IMR-90 (cell line): ENCODE measurements at regions not wholly inside any gene's neighbourhood (a gene's known extent, or its start where the extent isn't known, plus 50 kb on each side); places are given as distances from the start of the nearest gene placed in this dataset.

Experiments used
- ATAC-seq: fragments of 200-7000 bp; cut with Tn5 transposase; 2 replicates; pipeline ENCODE4 v1.9.1; 2020; ENCODE audit warnings: low read depth, mild to moderate bottlenecking, moderate library complexity
- BruUV-seq: library from RNA; stranded (reverse); fragments of 400-500 nt; replicated peaks from 2 replicates; lab custom pipeline; 2021; lab: Mats Ljungman, UMichigan
- CTCF ChIA-PET: fragments of 300-600 bp; formaldehyde crosslinking; extraction: SDS; loops from one replicate; lab custom pipeline; 2021; ENCODE audit warnings: antibody characterized with exemption; lab: Yijun Ruan, JAX
- POLR2A ChIA-PET: fragments of 300-600 bp; sonication (Branson Sonifier 250); formaldehyde crosslinking; loops from one replicate; lab custom pipeline; 2022; ENCODE audit warnings: antibody characterized with exemption; ENCODE audit not compliant: unreplicated experiment; lab: Charles Lee
- DNase-seq: peaks from one replicate; pipeline ENCODE4 v3.0.0; 2013
- H2AFZ ChIP-seq: replicated peaks from 2 replicates; pipeline ENCODE3; 2013; ENCODE audit warnings: low read length, mild to moderate bottlenecking; ENCODE audit not compliant: poor library complexity
- H2AK5ac ChIP-seq: 2 replicates; pipeline ENCODE4 v1.6.1; 2013; ENCODE audit warnings: low read depth, low read length, inconsistent platforms
- H2AK9ac ChIP-seq: replicated peaks from 2 replicates; pipeline ENCODE3; 2013; ENCODE audit warnings: mild to moderate bottlenecking, low read depth, low read length, moderate library complexity; ENCODE audit not compliant: poor library complexity
- H2BK120ac ChIP-seq: 2 replicates; pipeline ENCODE4 v1.6.1; 2013; ENCODE audit warnings: low read depth, low read length, inconsistent platforms
- H2BK15ac ChIP-seq: 3 replicates; pipeline ENCODE4 v1.6.1; 2013; ENCODE audit warnings: low read depth, low read length, inconsistent platforms
- H2BK20ac ChIP-seq: 2 replicates; pipeline ENCODE4 v1.6.1; 2013; ENCODE audit warnings: low read depth, mild to moderate bottlenecking, inconsistent platforms, low read length, moderate library complexity
- H2BK5ac ChIP-seq: 2 replicates; pipeline ENCODE4 v1.6.1; 2013; ENCODE audit warnings: mild to moderate bottlenecking, low read depth, low read length, inconsistent platforms; ENCODE audit not compliant: poor library complexity, severe bottlenecking
- H3K14ac ChIP-seq: replicated peaks from 2 replicates; pipeline ENCODE4 v1.6.1; 2013; ENCODE audit warnings: low read depth, low read length, inconsistent platforms
- H3K18ac ChIP-seq: 2 replicates; pipeline ENCODE4 v1.6.1; 2013; ENCODE audit warnings: low read depth, low read length, control low read depth
- H3K23ac ChIP-seq: 2 replicates; pipeline ENCODE4 v1.6.1; 2013; ENCODE audit warnings: low read depth, low read length, inconsistent platforms
- H3K27ac ChIP-seq: 2 replicates; pipeline ENCODE4 v1.5.1; 2013; ENCODE audit warnings: mild to moderate bottlenecking, control low read depth, low read length; ENCODE audit not compliant: insufficient read depth
- H3K27me3 ChIP-seq: 2 replicates; pipeline ENCODE4 v1.6.1; 2013; ENCODE audit warnings: low read length; ENCODE audit not compliant: control insufficient read depth, insufficient read depth
- H3K36me3 ChIP-seq: 2 replicates; pipeline ENCODE4 v1.6.1; 2013; ENCODE audit warnings: low read length, mixed read lengths; ENCODE audit not compliant: control insufficient read depth, insufficient read depth
- H3K4ac ChIP-seq: 2 replicates; pipeline ENCODE4 v1.6.1; 2013; ENCODE audit warnings: low read depth, low read length, inconsistent platforms
- H3K4me1 ChIP-seq: 2 replicates; pipeline ENCODE4 v1.6.1; 2013; ENCODE audit warnings: low read length, mixed read lengths; ENCODE audit not compliant: control insufficient read depth, insufficient read depth
- H3K4me2 ChIP-seq: 2 replicates; pipeline ENCODE4 v1.6.1; 2013; ENCODE audit warnings: low read depth, mild to moderate bottlenecking, control low read depth, low read length, moderate library complexity
- H3K4me3 ChIP-seq: 2 replicates; pipeline ENCODE4 v1.5.1; 2013; ENCODE audit warnings: low read depth, mild to moderate bottlenecking, control low read depth, low read length, moderate library complexity; ENCODE audit not compliant: insufficient read depth
- H3K56ac ChIP-seq: 2 replicates; pipeline ENCODE4 v1.6.1; 2013; ENCODE audit warnings: low read length, inconsistent platforms; ENCODE audit not compliant: insufficient read depth; ENCODE audit errors: extremely low read depth
- H3K79me1 ChIP-seq, 2 experiments: 2 replicates each; pipeline ENCODE4 v1.6.1; 2013; ENCODE audit warnings: low read length in 2 of 2, inconsistent platforms in 1 of 2, low read depth in 1 of 2
- H3K9ac ChIP-seq: 2 replicates; pipeline ENCODE4 v1.6.1; 2013; ENCODE audit warnings: low read depth, low read length, control low read depth
- H3K9me1 ChIP-seq: 2 replicates; pipeline ENCODE4 v1.6.1; 2013; ENCODE audit warnings: low read length, inconsistent platforms; ENCODE audit not compliant: insufficient read depth
- H3K9me3 ChIP-seq: 2 replicates; pipeline ENCODE4 v1.6.1; 2013; ENCODE audit warnings: low read length; ENCODE audit not compliant: control insufficient read depth, insufficient read depth
- H4K20me1 ChIP-seq: 2 replicates; pipeline ENCODE4 v1.6.1; 2013; ENCODE audit warnings: low read length, inconsistent platforms; ENCODE audit not compliant: insufficient read depth
- H4K5ac ChIP-seq: 2 replicates; pipeline ENCODE4 v1.6.1; 2013; ENCODE audit warnings: mild to moderate bottlenecking, low read depth, low read length, control low read depth
- H4K8ac ChIP-seq, 2 experiments: 2 replicates each; pipeline ENCODE4 v1.6.1; 2013; ENCODE audit warnings: low read depth in 2 of 2, low read length in 2 of 2, control low read depth in 1 of 2, inconsistent platforms in 1 of 2
- H4K91ac ChIP-seq: 2 replicates; pipeline ENCODE4 v1.6.1; 2013; ENCODE audit warnings: low read depth, low read length, inconsistent platforms; ENCODE audit not compliant: insufficient read depth
- BHLHE40 ChIP-seq: fragments of 150-350 bp; IDR thresholded peaks from 2 replicates; pipeline ENCODE4 v1.6.1; 2016; ENCODE audit warnings: mild to moderate bottlenecking, low read depth, low read length
- CEBPB ChIP-seq: IDR thresholded peaks from 2 replicates; pipeline ENCODE4 v1.6.1; 2012; ENCODE audit warnings: low read depth, low read length, improper control_type of control experiment
- CHD1 ChIP-seq: IDR thresholded peaks from 2 replicates; pipeline ENCODE4 v1.6.1; 2012; ENCODE audit warnings: low read depth, low read length, improper control_type of control experiment
- CTCF ChIP-seq: conservative IDR thresholded peaks from 2 replicates; pipeline ENCODE4 v1.5.1; 2012; ENCODE audit warnings: mild to moderate bottlenecking, low read depth, low read length, improper control_type of control experiment
- ELK1 ChIP-seq: fragments of 150-350 bp; IDR thresholded peaks from 2 replicates; pipeline ENCODE4 v1.6.1; 2016; ENCODE audit warnings: low read depth, mild to moderate bottlenecking, low read length, moderate library complexity, borderline replicate concordance
- FOS ChIP-seq: fragments of 150-350 bp; IDR thresholded peaks from 2 replicates; pipeline ENCODE4 v1.6.1; 2016; ENCODE audit warnings: low read depth, low read length
- MAFK ChIP-seq: IDR thresholded peaks from 2 replicates; pipeline ENCODE4 v1.6.1; 2012; ENCODE audit warnings: low read depth, low read length, improper control_type of control experiment
- MAZ ChIP-seq: IDR thresholded peaks from 2 replicates; pipeline ENCODE4 v1.6.1; 2012; ENCODE audit warnings: low read depth, mild to moderate bottlenecking, low read length, improper control_type of control experiment, moderate library complexity, borderline replicate concordance
- MXI1 ChIP-seq: IDR thresholded peaks from 2 replicates; pipeline ENCODE4 v1.6.1; 2012; ENCODE audit warnings: low read depth, mild to moderate bottlenecking, low read length, moderate library complexity, borderline replicate concordance
- NFE2L2 ChIP-seq: fragments of 150-350 bp; IDR thresholded peaks from 2 replicates; pipeline ENCODE4 v1.6.1; 2016; ENCODE audit warnings: low read depth, mild to moderate bottlenecking, low read length
- POLR2A ChIP-seq: IDR thresholded peaks from 2 replicates; pipeline ENCODE4 v1.6.1; 2012; ENCODE audit warnings: mild to moderate bottlenecking, low read depth, low read length
- RAD21 ChIP-seq: IDR thresholded peaks from 2 replicates; pipeline ENCODE4 v1.6.1; 2012; ENCODE audit warnings: low read length, improper control_type of control experiment
- RCOR1 ChIP-seq: IDR thresholded peaks from 2 replicates; pipeline ENCODE4 v1.6.1; 2012; ENCODE audit warnings: mild to moderate bottlenecking, low read length, improper control_type of control experiment; ENCODE audit not compliant: insufficient replicate concordance
- RFX5 ChIP-seq: IDR thresholded peaks from 2 replicates; pipeline ENCODE4 v1.8.0; 2012; ENCODE audit warnings: low read depth, mild to moderate bottlenecking, low read length, moderate library complexity
- SMC3 ChIP-seq: fragments of 150-350 bp; IDR thresholded peaks from 2 replicates; pipeline ENCODE4 v1.6.1; 2016; ENCODE audit warnings: low read depth, mild to moderate bottlenecking, antibody characterized with exemption, low read length, moderate library complexity
- USF2 ChIP-seq: fragments of 150-350 bp; IDR thresholded peaks from 2 replicates; pipeline ENCODE4 v1.6.1; 2017; ENCODE audit warnings: mild to moderate bottlenecking, antibody characterized with exemption, low read length, low read depth
- WGBS, 2 experiments: methylation state at CpG; one replicate each; pipeline versions ENCODE4 v1.1.5 to v1.1.7; 2013; ENCODE audit warnings: missing lambda C conversion rate in 2 of 2; ENCODE audit not compliant: insufficient read length in 1 of 2; ENCODE audit errors: extremely low coverage in 2 of 2; 5-methylcytosine and 5-hydroxymethylcytosine counted together
- dilution Hi-C: fragments of 300-500 bp; cut with HindIII; formaldehyde crosslinking; loops from one replicate; pipeline ENCODE4 v1.14.3; 2018; ENCODE audit warnings: low sequenced_read_pairs; ENCODE audit not compliant: unreplicated experiment
- in situ Hi-C: fragments of 300-500 bp; cut with MboI; formaldehyde crosslinking; loops from 3 replicates; pipeline ENCODE4 v1.14.3; 2019; ENCODE audit warnings: low sequenced_read_pairs, inconsistent platforms, mixed read lengths
- intact Hi-C: fragments of 100-400 bp; cut with micrococcal nuclease; formaldehyde crosslinking; loops from 2 replicates; pipeline ENCODE4 v1.10.0; 2022

- no peak for TF ChIP-seq NFE2L2
- no peak for TF ChIP-seq MAFK
- TF ChIP-seq POLR2A: no peak
- no peak for TF ChIP-seq BHLHE40
- TF ChIP-seq RAD21: no peak
- no peak for TF ChIP-seq ELK1
- no peak for TF ChIP-seq SMC3
- no peak for TF ChIP-seq CTCF
- no peak for TF ChIP-seq CHD1
- no peak for TF ChIP-seq USF2
- TF ChIP-seq RFX5: no peak
- no peak for TF ChIP-seq CEBPB
- no peak for TF ChIP-seq RCOR1
- no peak for TF ChIP-seq MAZ
- TF ChIP-seq FOS: no peak
- TF ChIP-seq MXI1: no peak
- Histone ChIP-seq H3K27me3 (no peaks in the 10 kb centered on the region), H3K79me1 (no peaks in the 10 kb centered on the region), H2AFZ (no peak overlapping the region), H4K20me1 (no peaks in the 10 kb centered on the region), H3K4me1 (no peaks in the 10 kb centered on the region), H3K56ac (no peak overlapping the region), H3K9me1 (no peaks in the 10 kb centered on the region), H2BK5ac (no peak overlapping the region), H2BK15ac (no peak overlapping the region), H3K9me3 (peaks cover 10% of the 10 kb centered on the region), H2AK9ac (no peak overlapping the region), H3K4me3 (no peak overlapping the region), H3K4ac (no peak overlapping the region), H3K9ac (no peak overlapping the region), H2AK5ac (no peak overlapping the region), H2BK20ac (no peak overlapping the region), H3K14ac (no peak overlapping the region), H3K18ac (no peak overlapping the region), H4K5ac (no peak overlapping the region), H3K4me2 (no peak overlapping the region), H3K27ac (no peak overlapping the region), H3K23ac (no peak overlapping the region), H4K8ac (no peak overlapping the region), H2BK120ac (no peak overlapping the region), H3K36me3 (no peaks in the 10 kb centered on the region), H4K91ac (no peak overlapping the region)
- ChIA-PET POLR2A (no interaction called here), CTCF (no interaction called here)
- in situ Hi-C loops (no loop called here), dilution Hi-C loops (no loop called here), intact Hi-C loops (no loop called here)
- DNase-seq (no peak), ATAC-seq (no peak)
- no CpG with 5 or more reads among the region's 1 CpG for WGBS, 2 experiments
- no TSS peak for BruUV-seq
Observed at GRCh38 chr4:162410854-162411253, 247.1 kb upstream of the FSTL5 start.
